GM12878 (cell line): ENCODE measurements at regions not wholly inside any gene's neighbourhood (a gene's known extent, or its start where the extent isn't known, plus 50 kb on each side); places are given as distances from the start of the nearest gene placed in this dataset.

Experiments used
- ATAC-seq: fragments of 200-7000 bp; cut with Tn5 transposase; 3 replicates; pipeline ENCODE4 v1.9.1; 2020; ENCODE audit warnings: mild to moderate bottlenecking, moderate library complexity
- BruUV-seq: library from RNA; stranded (reverse); fragments of 400-500 nt; replicated peaks from 2 replicates; lab custom pipeline; 2021; lab: Mats Ljungman, UMichigan
- CTCF ChIA-PET: fragments of 300-600 bp; sonication (Branson Sonifier 250); formaldehyde crosslinking; extraction: SDS; loops from one replicate; lab custom pipeline; 2021; ENCODE audit warnings: inconsistent platforms; lab: Yijun Ruan, JAX
- POLR2A ChIA-PET: fragments of 350-600 bp; formaldehyde crosslinking; extraction: SDS; loops from one replicate; lab custom pipeline; 2021; ENCODE audit warnings: inconsistent platforms; lab: Charles Lee
- RAD21 ChIA-PET: fragments of 300-600 bp; sonication (Branson Sonifier 250); formaldehyde crosslinking; loops from one replicate; lab custom pipeline; 2023; ENCODE audit warnings: antibody characterized with exemption; ENCODE audit not compliant: unreplicated experiment; lab: Charles Lee
- SMC1A ChIA-PET: fragments of 300-600 bp; sonication (Branson Sonifier 250); formaldehyde crosslinking; loops from one replicate; lab custom pipeline; 2023; ENCODE audit not compliant: unreplicated experiment, uncharacterized antibody; lab: Charles Lee
- DNase-seq: peaks from one replicate; pipeline ENCODE4 v3.0.0-alpha.2; 2011; ENCODE audit warnings: low read depth, low spot score
- FAIRE-seq: peaks from 3 replicates; lab custom pipeline; 2011; peaks lifted over from hg19 to GRCh38; lab: Jason Lieb, UNC
- H2AFZ ChIP-seq: 2 replicates; pipeline ENCODE4 v1.6.0; 2011; ENCODE audit warnings: low read depth, low read length, control low read depth; ENCODE audit not compliant: control insufficient read depth
- H3K27ac ChIP-seq: 2 replicates; pipeline ENCODE4 v1.5.1; 2011; ENCODE audit warnings: control low read depth; ENCODE audit not compliant: control insufficient read depth, insufficient read depth
- H3K27me3 ChIP-seq, 2 experiments: replicated peaks in 1 of 2; 2 replicates each; pipeline versions ENCODE4 v1.6.0 to v1.6.1; 2011; ENCODE audit warnings: low read length in 1 of 2; ENCODE audit not compliant: control insufficient read depth in 2 of 2, insufficient read depth in 2 of 2
- H3K36me3 ChIP-seq, 2 experiments: 2 replicates each; pipeline ENCODE4 v1.5.1; 2011; ENCODE audit warnings: low read length in 1 of 2; ENCODE audit not compliant: control insufficient read depth in 2 of 2, insufficient read depth in 2 of 2
- H3K4me1 ChIP-seq: 2 replicates; pipeline ENCODE4 v1.6.1; 2011; ENCODE audit warnings: mild to moderate bottlenecking, low read length, moderate library complexity, mixed read lengths; ENCODE audit not compliant: control insufficient read depth, insufficient read depth
- H3K4me2 ChIP-seq: 2 replicates; pipeline ENCODE4 v1.6.0; 2011; ENCODE audit warnings: control low read depth; ENCODE audit not compliant: control insufficient read depth, insufficient read depth
- H3K4me3 ChIP-seq: fragments of 200-600 bp; sonication (generic); 2 replicates; pipeline ENCODE4 v1.5.1; 2016
- H3K79me2 ChIP-seq: 2 replicates; pipeline ENCODE4 v1.6.0; 2011; ENCODE audit warnings: low read length; ENCODE audit not compliant: control insufficient read depth, insufficient read depth
- H3K9ac ChIP-seq: 2 replicates; pipeline ENCODE4 v1.8.0; 2011; ENCODE audit warnings: low read length, control low read depth, mixed read lengths; ENCODE audit not compliant: control insufficient read depth, insufficient read depth
- H3K9me3 ChIP-seq: replicated peaks from 3 replicates; pipeline ENCODE4 v1.5.1; 2011; ENCODE audit warnings: mild to moderate bottlenecking, low read length; ENCODE audit not compliant: control insufficient read depth, insufficient read depth
- H4K20me1 ChIP-seq: 2 replicates; pipeline ENCODE4 v1.6.0; 2011; ENCODE audit not compliant: control insufficient read depth, insufficient read depth
- DPF2 ChIP-seq: fragments of 450-650 bp; IDR thresholded peaks from 2 replicates; pipeline ENCODE4 v1.6.1; 2017; ENCODE audit warnings: mild to moderate bottlenecking
- EED ChIP-seq: sonication (generic); IDR thresholded peaks from 2 replicates; pipeline ENCODE4 v1.6.1; 2016; ENCODE audit warnings: antibody characterized with exemption, low read depth
- STAT1 ChIP-seq: fragments of 450-650 bp; conservative IDR thresholded peaks from 2 replicates; pipeline ENCODE4 v1.6.1; 2014; ENCODE audit warnings: antibody characterized with exemption, mild to moderate bottlenecking
- WGBS: methylation state at CpG from one replicate; pipeline ENCODE4 v1.1.6; 2016; ENCODE audit warnings: low lambda C conversion rate; ENCODE audit not compliant: insufficient replicate concordance, insufficient coverage; ENCODE audit errors: missing lambda C conversion rate; 5-methylcytosine and 5-hydroxymethylcytosine counted together
- in situ Hi-C: fragments of 300-500 bp; cut with MboI; formaldehyde crosslinking; loops from 9 replicates; pipeline ENCODE4 v1.14.3; 2018; ENCODE audit warnings: mixed read lengths
- intact Hi-C: fragments of 100-400 bp; cut with micrococcal nuclease; formaldehyde crosslinking; loops from one replicate; pipeline ENCODE4 v1.14.2; 2022; ENCODE audit not compliant: unreplicated experiment
- TF ChIP-seq, protein P1 (sequence below): fragments of 450-650 bp; IDR thresholded peaks from 2 replicates; pipeline ENCODE4 v1.6.1; 2017; ENCODE audit warnings: mild to moderate bottlenecking, moderate library complexity
- TF ChIP-seq, protein P2 (sequence below), 3 experiments: IDR thresholded peaks in 2 of 3; conservative IDR thresholded peaks in 1 of 3; 2 replicates each; pipeline ENCODE4 v1.5.1; 2011; ENCODE audit warnings: low read depth in 3 of 3, low read length in 3 of 3, mild to moderate bottlenecking in 3 of 3, control low read depth in 2 of 3, moderate library complexity in 2 of 3, inconsistent platforms in 1 of 3, mixed read lengths in 1 of 3; ENCODE audit not compliant: control insufficient read depth in 2 of 3, insufficient read depth in 1 of 3; ENCODE audit errors: extremely low read depth in 1 of 3
- TF ChIP-seq, protein P3 (sequence below): fragments of 150-350 bp; IDR thresholded peaks from 2 replicates; pipeline ENCODE4 v1.6.1; 2014; ENCODE audit warnings: mild to moderate bottlenecking, low read depth, low read length

DNA sequence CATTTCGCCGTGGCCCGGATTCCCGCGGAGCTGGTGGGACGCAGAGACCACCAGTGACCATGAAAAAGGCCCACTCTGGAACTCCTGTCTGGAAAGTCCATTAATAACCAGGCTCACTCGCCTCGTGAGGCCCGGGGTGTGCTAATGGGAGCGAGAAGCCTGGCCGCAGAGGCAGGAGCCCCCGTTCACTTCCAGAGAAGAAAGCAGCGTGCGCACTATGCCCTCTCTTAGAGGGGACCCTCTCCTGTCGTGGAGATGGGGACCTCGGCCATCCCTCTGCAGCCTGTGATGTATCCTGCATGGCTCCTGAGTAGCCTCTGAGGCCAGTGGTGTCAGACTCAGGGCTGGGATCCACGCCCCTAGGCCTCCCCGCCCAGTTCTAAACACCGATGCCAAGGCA is 134.1 kb upstream of the VRK1 start:
- RAD21 ChIA-PET: no interaction called here
- FAIRE-seq (no peak), DNase-seq (no peak), ATAC-seq (no peak)
- in situ Hi-C loops (no loop called here), intact Hi-C loops (no loop called here)
- Histone ChIP-seq H3K4me2 (no peak overlapping the region), H3K9ac (no peak overlapping the region), H3K4me1 (no peaks in the 10 kb centered on the region; the same call in 1 of the 2 replicates), H3K27me3 (no peaks in the 10 kb centered on the region), H4K20me1 (no peaks in the 10 kb centered on the region), H3K36me3 (no peaks in the 10 kb centered on the region), H3K4me3 (no peak overlapping the region), H3K79me2 (no peaks in the 10 kb centered on the region), H3K27ac (no peak overlapping the region), H2AFZ (no peak overlapping the region), H3K9me3 (no peaks in the 10 kb centered on the region; the same call in 2 of the 3 replicates)
- POLR2A ChIA-PET: no interaction called here
- TF ChIP-seq EED (no peak), DPF2 (no peak), STAT1 (no peak)
- TF ChIP-seq, protein P1, sequence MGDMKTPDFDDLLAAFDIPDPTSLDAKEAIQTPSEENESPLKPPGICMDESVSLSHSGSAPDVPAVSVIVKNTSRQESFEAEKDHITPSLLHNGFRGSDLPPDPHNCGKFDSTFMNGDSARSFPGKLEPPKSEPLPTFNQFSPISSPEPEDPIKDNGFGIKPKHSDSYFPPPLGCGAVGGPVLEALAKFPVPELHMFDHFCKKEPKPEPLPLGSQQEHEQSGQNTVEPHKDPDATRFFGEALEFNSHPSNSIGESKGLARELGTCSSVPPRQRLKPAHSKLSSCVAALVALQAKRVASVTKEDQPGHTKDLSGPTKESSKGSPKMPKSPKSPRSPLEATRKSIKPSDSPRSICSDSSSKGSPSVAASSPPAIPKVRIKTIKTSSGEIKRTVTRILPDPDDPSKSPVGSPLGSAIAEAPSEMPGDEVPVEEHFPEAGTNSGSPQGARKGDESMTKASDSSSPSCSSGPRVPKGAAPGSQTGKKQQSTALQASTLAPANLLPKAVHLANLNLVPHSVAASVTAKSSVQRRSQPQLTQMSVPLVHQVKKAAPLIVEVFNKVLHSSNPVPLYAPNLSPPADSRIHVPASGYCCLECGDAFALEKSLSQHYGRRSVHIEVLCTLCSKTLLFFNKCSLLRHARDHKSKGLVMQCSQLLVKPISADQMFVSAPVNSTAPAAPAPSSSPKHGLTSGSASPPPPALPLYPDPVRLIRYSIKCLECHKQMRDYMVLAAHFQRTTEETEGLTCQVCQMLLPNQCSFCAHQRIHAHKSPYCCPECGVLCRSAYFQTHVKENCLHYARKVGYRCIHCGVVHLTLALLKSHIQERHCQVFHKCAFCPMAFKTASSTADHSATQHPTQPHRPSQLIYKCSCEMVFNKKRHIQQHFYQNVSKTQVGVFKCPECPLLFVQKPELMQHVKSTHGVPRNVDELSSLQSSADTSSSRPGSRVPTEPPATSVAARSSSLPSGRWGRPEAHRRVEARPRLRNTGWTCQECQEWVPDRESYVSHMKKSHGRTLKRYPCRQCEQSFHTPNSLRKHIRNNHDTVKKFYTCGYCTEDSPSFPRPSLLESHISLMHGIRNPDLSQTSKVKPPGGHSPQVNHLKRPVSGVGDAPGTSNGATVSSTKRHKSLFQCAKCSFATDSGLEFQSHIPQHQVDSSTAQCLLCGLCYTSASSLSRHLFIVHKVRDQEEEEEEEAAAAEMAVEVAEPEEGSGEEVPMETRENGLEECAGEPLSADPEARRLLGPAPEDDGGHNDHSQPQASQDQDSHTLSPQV: no peak
- TF ChIP-seq, protein P2, sequence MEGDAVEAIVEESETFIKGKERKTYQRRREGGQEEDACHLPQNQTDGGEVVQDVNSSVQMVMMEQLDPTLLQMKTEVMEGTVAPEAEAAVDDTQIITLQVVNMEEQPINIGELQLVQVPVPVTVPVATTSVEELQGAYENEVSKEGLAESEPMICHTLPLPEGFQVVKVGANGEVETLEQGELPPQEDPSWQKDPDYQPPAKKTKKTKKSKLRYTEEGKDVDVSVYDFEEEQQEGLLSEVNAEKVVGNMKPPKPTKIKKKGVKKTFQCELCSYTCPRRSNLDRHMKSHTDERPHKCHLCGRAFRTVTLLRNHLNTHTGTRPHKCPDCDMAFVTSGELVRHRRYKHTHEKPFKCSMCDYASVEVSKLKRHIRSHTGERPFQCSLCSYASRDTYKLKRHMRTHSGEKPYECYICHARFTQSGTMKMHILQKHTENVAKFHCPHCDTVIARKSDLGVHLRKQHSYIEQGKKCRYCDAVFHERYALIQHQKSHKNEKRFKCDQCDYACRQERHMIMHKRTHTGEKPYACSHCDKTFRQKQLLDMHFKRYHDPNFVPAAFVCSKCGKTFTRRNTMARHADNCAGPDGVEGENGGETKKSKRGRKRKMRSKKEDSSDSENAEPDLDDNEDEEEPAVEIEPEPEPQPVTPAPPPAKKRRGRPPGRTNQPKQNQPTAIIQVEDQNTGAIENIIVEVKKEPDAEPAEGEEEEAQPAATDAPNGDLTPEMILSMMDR (IDR thresholded peaks at IDR 0.05 in 2 of 3, conservative IDR thresholded peaks at IDR 0.05 in 1 of 3; ENCODE audit: control insufficient read depth in 2 of 3, extremely low read depth in 1 of 3, insufficient read depth in 1 of 3, low read depth in 3 of 3, low read length in 3 of 3): no peak
- TF ChIP-seq, protein P3, sequence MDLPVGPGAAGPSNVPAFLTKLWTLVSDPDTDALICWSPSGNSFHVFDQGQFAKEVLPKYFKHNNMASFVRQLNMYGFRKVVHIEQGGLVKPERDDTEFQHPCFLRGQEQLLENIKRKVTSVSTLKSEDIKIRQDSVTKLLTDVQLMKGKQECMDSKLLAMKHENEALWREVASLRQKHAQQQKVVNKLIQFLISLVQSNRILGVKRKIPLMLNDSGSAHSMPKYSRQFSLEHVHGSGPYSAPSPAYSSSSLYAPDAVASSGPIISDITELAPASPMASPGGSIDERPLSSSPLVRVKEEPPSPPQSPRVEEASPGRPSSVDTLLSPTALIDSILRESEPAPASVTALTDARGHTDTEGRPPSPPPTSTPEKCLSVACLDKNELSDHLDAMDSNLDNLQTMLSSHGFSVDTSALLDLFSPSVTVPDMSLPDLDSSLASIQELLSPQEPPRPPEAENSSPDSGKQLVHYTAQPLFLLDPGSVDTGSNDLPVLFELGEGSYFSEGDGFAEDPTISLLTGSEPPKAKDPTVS: no peak
- SMC1A ChIA-PET: no interaction called here
- 71% methylated on average over 18 of the region's 19 CpGs for WGBS
- no TSS peak for BruUV-seq
- CTCF ChIA-PET: no interaction called here
